Endothelial cell of umbilical vein (primary cell): ENCODE measurements at regions not wholly inside any gene's neighbourhood (a gene's known extent, or its start where the extent isn't known, plus 50 kb on each side); places are given as distances from the start of the nearest gene placed in this dataset.

Source experiments
- BruUV-seq: library from RNA; stranded (reverse); fragments of 400-500 nt; replicated peaks from 2 replicates; lab custom pipeline; 2021; lab: Mats Ljungman, UMichigan
- CTCF ChIA-PET: fragments of 300-600, 350-600 bp; sonication (Branson Sonifier 250); formaldehyde crosslinking; loops from one replicate; lab custom pipeline; 2021; ENCODE audit warnings: antibody characterized with exemption, inconsistent platforms; lab: Charles Lee
- POLR2A ChIA-PET: fragments of 300-600, 350-600 bp; sonication (Branson Sonifier 250); formaldehyde crosslinking; loops from one replicate; lab custom pipeline; 2021; ENCODE audit warnings: antibody characterized with exemption, inconsistent platforms; lab: Charles Lee
- DNase-seq: peaks from one replicate; pipeline ENCODE4 v3.0.0-alpha.2; 2011; ENCODE audit warnings: low read depth, low spot score
- FAIRE-seq: peaks from 2 replicates; lab custom pipeline; 2011; peaks lifted over from hg19 to GRCh38; lab: Jason Lieb, UNC
- H2AFZ ChIP-seq: 2 replicates; pipeline ENCODE4 v1.6.0; 2012; ENCODE audit warnings: low read depth, low read length, control low read depth, inconsistent platforms
- H3K27ac ChIP-seq: 2 replicates; pipeline ENCODE4 v1.5.1; 2011; ENCODE audit warnings: low read depth, mild to moderate bottlenecking, control low read depth, low read length, moderate library complexity; ENCODE audit not compliant: insufficient read depth
- H3K27me3 ChIP-seq, 2 experiments: 2 replicates each; pipeline versions ENCODE4 v1.6.0 to v1.6.1; 2011; ENCODE audit warnings: low read length in 2 of 2, mixed read lengths in 1 of 2; ENCODE audit not compliant: control insufficient read depth in 2 of 2, insufficient read depth in 2 of 2
- H3K36me3 ChIP-seq, 2 experiments: 2 replicates in 1 of 2; 3 replicates in 1 of 2; pipeline ENCODE4 v1.5.1; 2011; ENCODE audit warnings: low read length in 2 of 2, mild to moderate bottlenecking in 1 of 2, moderate library complexity in 1 of 2; ENCODE audit not compliant: control insufficient read depth in 2 of 2, insufficient read depth in 2 of 2; ENCODE audit errors: extremely low read depth in 1 of 2
- H3K4me1 ChIP-seq: 3 replicates; pipeline ENCODE4 v1.5.1; 2011; ENCODE audit warnings: mild to moderate bottlenecking, low read length; ENCODE audit not compliant: control insufficient read depth, insufficient read depth; ENCODE audit errors: extremely low read depth
- H3K4me2 ChIP-seq: 2 replicates; pipeline ENCODE4 v1.6.1; 2011; ENCODE audit warnings: low read length, control low read depth, mixed read lengths; ENCODE audit not compliant: insufficient read depth
- H3K4me3 ChIP-seq, 3 experiments: fragments of 200-600 bp in 1 of 3; sonication (generic), shearing (Covaris generic) in 1 of 3; replicated peaks in 1 of 3; 2 replicates each; pipeline ENCODE4 v1.5.1; 2011 to 2016; ENCODE audit warnings: control low read depth in 3 of 3, low read length in 3 of 3, mild to moderate bottlenecking in 2 of 3, inconsistent platforms in 1 of 3, low read depth in 1 of 3, moderate library complexity in 1 of 3; ENCODE audit not compliant: insufficient read depth in 1 of 3
- H3K79me2 ChIP-seq: 2 replicates; pipeline ENCODE4 v1.6.0; 2012; ENCODE audit warnings: low read length, inconsistent platforms; ENCODE audit not compliant: control insufficient read depth, insufficient read depth
- H3K9ac ChIP-seq: replicated peaks from 2 replicates; pipeline ENCODE3; 2011; ENCODE audit warnings: low read length, control low read depth; ENCODE audit not compliant: insufficient read depth; ENCODE audit errors: extremely low read depth
- H3K9me1 ChIP-seq: replicated peaks from 3 replicates; pipeline ENCODE4 v1.6.0; 2011; ENCODE audit warnings: mild to moderate bottlenecking, low read length; ENCODE audit not compliant: control insufficient read depth, insufficient read depth; ENCODE audit errors: extremely low read depth
- H3K9me3 ChIP-seq: replicated peaks from 2 replicates; pipeline ENCODE4 v1.5.1; 2012; ENCODE audit warnings: low read length, inconsistent platforms; ENCODE audit not compliant: control insufficient read depth, insufficient read depth
- H4K20me1 ChIP-seq: replicated peaks from 2 replicates; pipeline ENCODE3; 2011; ENCODE audit warnings: mild to moderate bottlenecking, low read length; ENCODE audit not compliant: control insufficient read depth, insufficient read depth; ENCODE audit errors: extremely low read depth
- CTCF ChIP-seq, 2 donors: IDR thresholded peaks; 1 replicate in 1 of 2; 2 replicates in 1 of 2; pipeline ENCODE4 v1.5.1; 2011; ENCODE audit warnings: low read length in 2 of 2, mild to moderate bottlenecking in 2 of 2, moderate library complexity in 2 of 2, control low read depth in 1 of 2, inconsistent platforms in 1 of 2, low read depth in 1 of 2; ENCODE audit not compliant: insufficient read depth in 1 of 2; ENCODE audit errors: extremely low read depth in 1 of 2
- EZH2 ChIP-seq: IDR thresholded peaks from 2 replicates; pipeline ENCODE4 v1.6.1; 2012; ENCODE audit warnings: borderline replicate concordance, low read depth, mild to moderate bottlenecking, moderate library complexity, low read length, inconsistent platforms; ENCODE audit not compliant: severe bottlenecking
- FOS ChIP-seq: IDR thresholded peaks from 2 replicates; pipeline ENCODE4 v1.6.1; 2011; ENCODE audit warnings: mild to moderate bottlenecking, low read length, moderate library complexity, borderline replicate concordance; ENCODE audit not compliant: insufficient read depth
- GATA2 ChIP-seq: IDR thresholded peaks from 2 replicates; pipeline ENCODE4 v1.7.0; 2011; ENCODE audit warnings: low read depth, mild to moderate bottlenecking, moderate library complexity, mixed read lengths, low read length; ENCODE audit not compliant: insufficient read length, insufficient read depth
- JUN ChIP-seq: IDR thresholded peaks from 2 replicates; pipeline ENCODE4 v1.6.1; 2011; ENCODE audit warnings: borderline replicate concordance, low read depth; ENCODE audit not compliant: insufficient read length, insufficient read depth
- MYC ChIP-seq: IDR thresholded peaks from one replicate; pipeline ENCODE4 v1.6.1; 2011; ENCODE audit warnings: mild to moderate bottlenecking, low read depth, low read length
- POLR2A ChIP-seq: IDR thresholded peaks from 2 replicates; pipeline ENCODE4 v1.6.1; 2012; ENCODE audit warnings: low read depth, mild to moderate bottlenecking, control low read depth, low read length
- POLR2AphosphoS5 ChIP-seq: IDR thresholded peaks from 2 replicates; pipeline ENCODE4 v1.6.1; 2012; ENCODE audit warnings: low read depth, mild to moderate bottlenecking, control low read depth, low read length, moderate library complexity; ENCODE audit not compliant: insufficient read depth
- dilution Hi-C: fragments of 300-500 bp; cut with MboI; formaldehyde crosslinking; loops from one replicate; pipeline ENCODE4 v1.15.0; 2019; ENCODE audit warnings: low sequenced_read_pairs; ENCODE audit not compliant: extremely low pct_ligation_motif_present
- intact Hi-C: fragments of 100-400 bp; cut with micrococcal nuclease; formaldehyde crosslinking; loops from one replicate; pipeline ENCODE4 v1.10.0; 2022
- TF ChIP-seq, protein P1 (sequence below): IDR thresholded peaks from 2 replicates; pipeline ENCODE4 v1.6.1; 2011; ENCODE audit not compliant: insufficient read depth, insufficient read length

DNA sequence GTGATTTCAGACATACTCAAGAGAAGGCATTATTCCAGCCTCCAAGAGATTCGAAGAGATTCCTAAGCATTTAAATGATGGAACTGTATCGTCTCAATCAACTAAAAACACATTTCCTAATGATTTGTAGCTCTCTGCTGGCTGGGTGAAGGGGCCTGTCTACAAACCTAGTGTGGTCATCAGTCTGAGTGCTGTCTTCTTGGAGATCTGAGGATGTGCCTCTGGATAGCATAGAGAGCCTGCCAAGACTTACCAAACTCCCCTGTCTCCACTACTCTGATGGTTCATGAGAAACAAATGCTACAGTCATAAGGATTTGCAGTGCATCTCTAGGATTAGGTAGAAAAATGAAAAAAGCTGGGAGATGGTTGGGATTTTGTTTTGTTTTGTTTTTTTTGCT, 176.9 kb upstream of the CITED2 start:
- Histone ChIP-seq H3K79me2 (no peaks in the 10 kb centered on the region), H3K36me3 (no peaks in the 10 kb centered on the region), H3K4me1 (no peaks in the 10 kb centered on the region), H3K9me3 (no peaks in the 10 kb centered on the region), H3K9me1 (no peaks in the 10 kb centered on the region), H4K20me1 (no peaks in the 10 kb centered on the region), H3K9ac (no peak overlapping the region), H3K4me3 (no peak overlapping the region), H2AFZ (no peak overlapping the region), H3K27me3 (no peaks in the 10 kb centered on the region), H3K27ac (no peak overlapping the region), H3K4me2 (no peak overlapping the region)
- POLR2A ChIA-PET: no interaction called here
- intact Hi-C loops (no loop called here), dilution Hi-C loops (no loop called here)
- DNase-seq (no peak), FAIRE-seq (peak; percentile 63)
- CTCF ChIA-PET: interaction anchor here (1.0 to 1.2 kb wide), 2 partner anchors 17 kb away, joined by 3 read pairs; no protein-coding TSS in a partner anchor
- no TSS peak for BruUV-seq
- TF ChIP-seq JUN (no peak), MYC (no peak), POLR2AphosphoS5 (no peak), POLR2A (no peak), CTCF (IDR thresholded peaks at IDR 0.05; ENCODE audit: extremely low read depth in 1 of 2, insufficient read depth in 1 of 2, low read depth in 1 of 2, low read length in 2 of 2) (no peak), EZH2 (no peak), GATA2 (no peak), FOS (no peak)
- TF ChIP-seq, protein P1, sequence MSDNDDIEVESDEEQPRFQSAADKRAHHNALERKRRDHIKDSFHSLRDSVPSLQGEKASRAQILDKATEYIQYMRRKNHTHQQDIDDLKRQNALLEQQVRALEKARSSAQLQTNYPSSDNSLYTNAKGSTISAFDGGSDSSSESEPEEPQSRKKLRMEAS: no peak
